ENCODE measurements at regions not wholly inside any gene's neighbourhood (a gene's known extent, or its start where the extent isn't known, plus 50 kb on each side); places are given as distances from the start of the nearest gene placed in this dataset.

DNA sequence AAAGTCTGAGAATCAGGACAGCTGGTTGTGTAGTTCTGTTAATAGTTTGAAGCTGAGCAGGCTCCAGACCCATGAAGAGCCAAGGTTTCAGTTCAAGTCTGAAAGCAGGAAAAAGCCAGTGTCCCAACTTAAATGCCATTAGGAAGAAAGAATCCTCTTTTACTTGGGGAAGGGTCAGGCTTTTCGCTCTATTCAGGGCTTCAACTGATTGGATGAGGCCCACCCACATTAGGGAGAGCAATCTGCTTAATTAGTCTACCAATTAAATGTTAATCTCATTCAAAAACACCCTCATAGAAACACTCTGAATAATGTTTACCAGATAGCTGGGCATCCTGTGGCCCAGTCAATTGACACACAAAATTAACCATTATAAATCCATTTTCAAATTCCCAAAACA is 462.2 kb downstream of the EPM2A start (continued):
- TF ChIP-seq, protein P1, sequence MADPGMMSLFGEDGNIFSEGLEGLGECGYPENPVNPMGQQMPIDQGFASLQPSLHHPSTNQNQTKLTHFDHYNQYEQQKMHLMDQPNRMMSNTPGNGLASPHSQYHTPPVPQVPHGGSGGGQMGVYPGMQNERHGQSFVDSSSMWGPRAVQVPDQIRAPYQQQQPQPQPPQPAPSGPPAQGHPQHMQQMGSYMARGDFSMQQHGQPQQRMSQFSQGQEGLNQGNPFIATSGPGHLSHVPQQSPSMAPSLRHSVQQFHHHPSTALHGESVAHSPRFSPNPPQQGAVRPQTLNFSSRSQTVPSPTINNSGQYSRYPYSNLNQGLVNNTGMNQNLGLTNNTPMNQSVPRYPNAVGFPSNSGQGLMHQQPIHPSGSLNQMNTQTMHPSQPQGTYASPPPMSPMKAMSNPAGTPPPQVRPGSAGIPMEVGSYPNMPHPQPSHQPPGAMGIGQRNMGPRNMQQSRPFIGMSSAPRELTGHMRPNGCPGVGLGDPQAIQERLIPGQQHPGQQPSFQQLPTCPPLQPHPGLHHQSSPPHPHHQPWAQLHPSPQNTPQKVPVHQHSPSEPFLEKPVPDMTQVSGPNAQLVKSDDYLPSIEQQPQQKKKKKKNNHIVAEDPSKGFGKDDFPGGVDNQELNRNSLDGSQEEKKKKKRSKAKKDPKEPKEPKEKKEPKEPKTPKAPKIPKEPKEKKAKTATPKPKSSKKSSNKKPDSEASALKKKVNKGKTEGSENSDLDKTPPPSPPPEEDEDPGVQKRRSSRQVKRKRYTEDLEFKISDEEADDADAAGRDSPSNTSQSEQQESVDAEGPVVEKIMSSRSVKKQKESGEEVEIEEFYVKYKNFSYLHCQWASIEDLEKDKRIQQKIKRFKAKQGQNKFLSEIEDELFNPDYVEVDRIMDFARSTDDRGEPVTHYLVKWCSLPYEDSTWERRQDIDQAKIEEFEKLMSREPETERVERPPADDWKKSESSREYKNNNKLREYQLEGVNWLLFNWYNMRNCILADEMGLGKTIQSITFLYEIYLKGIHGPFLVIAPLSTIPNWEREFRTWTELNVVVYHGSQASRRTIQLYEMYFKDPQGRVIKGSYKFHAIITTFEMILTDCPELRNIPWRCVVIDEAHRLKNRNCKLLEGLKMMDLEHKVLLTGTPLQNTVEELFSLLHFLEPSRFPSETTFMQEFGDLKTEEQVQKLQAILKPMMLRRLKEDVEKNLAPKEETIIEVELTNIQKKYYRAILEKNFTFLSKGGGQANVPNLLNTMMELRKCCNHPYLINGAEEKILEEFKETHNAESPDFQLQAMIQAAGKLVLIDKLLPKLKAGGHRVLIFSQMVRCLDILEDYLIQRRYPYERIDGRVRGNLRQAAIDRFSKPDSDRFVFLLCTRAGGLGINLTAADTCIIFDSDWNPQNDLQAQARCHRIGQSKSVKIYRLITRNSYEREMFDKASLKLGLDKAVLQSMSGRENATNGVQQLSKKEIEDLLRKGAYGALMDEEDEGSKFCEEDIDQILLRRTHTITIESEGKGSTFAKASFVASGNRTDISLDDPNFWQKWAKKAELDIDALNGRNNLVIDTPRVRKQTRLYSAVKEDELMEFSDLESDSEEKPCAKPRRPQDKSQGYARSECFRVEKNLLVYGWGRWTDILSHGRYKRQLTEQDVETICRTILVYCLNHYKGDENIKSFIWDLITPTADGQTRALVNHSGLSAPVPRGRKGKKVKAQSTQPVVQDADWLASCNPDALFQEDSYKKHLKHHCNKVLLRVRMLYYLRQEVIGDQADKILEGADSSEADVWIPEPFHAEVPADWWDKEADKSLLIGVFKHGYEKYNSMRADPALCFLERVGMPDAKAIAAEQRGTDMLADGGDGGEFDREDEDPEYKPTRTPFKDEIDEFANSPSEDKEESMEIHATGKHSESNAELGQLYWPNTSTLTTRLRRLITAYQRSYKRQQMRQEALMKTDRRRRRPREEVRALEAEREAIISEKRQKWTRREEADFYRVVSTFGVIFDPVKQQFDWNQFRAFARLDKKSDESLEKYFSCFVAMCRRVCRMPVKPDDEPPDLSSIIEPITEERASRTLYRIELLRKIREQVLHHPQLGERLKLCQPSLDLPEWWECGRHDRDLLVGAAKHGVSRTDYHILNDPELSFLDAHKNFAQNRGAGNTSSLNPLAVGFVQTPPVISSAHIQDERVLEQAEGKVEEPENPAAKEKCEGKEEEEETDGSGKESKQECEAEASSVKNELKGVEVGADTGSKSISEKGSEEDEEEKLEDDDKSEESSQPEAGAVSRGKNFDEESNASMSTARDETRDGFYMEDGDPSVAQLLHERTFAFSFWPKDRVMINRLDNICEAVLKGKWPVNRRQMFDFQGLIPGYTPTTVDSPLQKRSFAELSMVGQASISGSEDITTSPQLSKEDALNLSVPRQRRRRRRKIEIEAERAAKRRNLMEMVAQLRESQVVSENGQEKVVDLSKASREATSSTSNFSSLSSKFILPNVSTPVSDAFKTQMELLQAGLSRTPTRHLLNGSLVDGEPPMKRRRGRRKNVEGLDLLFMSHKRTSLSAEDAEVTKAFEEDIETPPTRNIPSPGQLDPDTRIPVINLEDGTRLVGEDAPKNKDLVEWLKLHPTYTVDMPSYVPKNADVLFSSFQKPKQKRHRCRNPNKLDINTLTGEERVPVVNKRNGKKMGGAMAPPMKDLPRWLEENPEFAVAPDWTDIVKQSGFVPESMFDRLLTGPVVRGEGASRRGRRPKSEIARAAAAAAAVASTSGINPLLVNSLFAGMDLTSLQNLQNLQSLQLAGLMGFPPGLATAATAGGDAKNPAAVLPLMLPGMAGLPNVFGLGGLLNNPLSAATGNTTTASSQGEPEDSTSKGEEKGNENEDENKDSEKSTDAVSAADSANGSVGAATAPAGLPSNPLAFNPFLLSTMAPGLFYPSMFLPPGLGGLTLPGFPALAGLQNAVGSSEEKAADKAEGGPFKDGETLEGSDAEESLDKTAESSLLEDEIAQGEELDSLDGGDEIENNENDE (IDR thresholded peaks at IDR 0.05; ENCODE audit: insufficient replicate concordance, low read length), result no peak
- TF ChIP-seq, protein P2, sequence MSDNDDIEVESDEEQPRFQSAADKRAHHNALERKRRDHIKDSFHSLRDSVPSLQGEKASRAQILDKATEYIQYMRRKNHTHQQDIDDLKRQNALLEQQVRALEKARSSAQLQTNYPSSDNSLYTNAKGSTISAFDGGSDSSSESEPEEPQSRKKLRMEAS (IDR thresholded peaks at IDR 0.05), result no peak
- no peak for TF ChIP-seq SIN3A (conservative IDR thresholded peaks at IDR 0.05 in 1 of 2, IDR thresholded peaks at IDR 0.05 in 1 of 2; ENCODE audit: low read depth in 1 of 2, low read length in 2 of 2)
- TF ChIP-seq, protein P3, sequence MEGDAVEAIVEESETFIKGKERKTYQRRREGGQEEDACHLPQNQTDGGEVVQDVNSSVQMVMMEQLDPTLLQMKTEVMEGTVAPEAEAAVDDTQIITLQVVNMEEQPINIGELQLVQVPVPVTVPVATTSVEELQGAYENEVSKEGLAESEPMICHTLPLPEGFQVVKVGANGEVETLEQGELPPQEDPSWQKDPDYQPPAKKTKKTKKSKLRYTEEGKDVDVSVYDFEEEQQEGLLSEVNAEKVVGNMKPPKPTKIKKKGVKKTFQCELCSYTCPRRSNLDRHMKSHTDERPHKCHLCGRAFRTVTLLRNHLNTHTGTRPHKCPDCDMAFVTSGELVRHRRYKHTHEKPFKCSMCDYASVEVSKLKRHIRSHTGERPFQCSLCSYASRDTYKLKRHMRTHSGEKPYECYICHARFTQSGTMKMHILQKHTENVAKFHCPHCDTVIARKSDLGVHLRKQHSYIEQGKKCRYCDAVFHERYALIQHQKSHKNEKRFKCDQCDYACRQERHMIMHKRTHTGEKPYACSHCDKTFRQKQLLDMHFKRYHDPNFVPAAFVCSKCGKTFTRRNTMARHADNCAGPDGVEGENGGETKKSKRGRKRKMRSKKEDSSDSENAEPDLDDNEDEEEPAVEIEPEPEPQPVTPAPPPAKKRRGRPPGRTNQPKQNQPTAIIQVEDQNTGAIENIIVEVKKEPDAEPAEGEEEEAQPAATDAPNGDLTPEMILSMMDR (IDR thresholded peaks at IDR 0.05; ENCODE audit: control extremely low read depth in 1 of 3, insufficient read depth in 1 of 3, low read depth in 1 of 3, low read length in 3 of 3), result no peak
- no peak for TF ChIP-seq TCF12 (IDR thresholded peaks at IDR 0.05; ENCODE audit: low read depth, low read length)
- TF ChIP-seq BCL11A (IDR thresholded peaks at IDR 0.05; ENCODE audit: low read depth in 2 of 2, low read length in 2 of 2), result no peak

All from H1 (cell line).